ENCODE measurements at regions not wholly inside any gene's neighbourhood (a gene's known extent, or its start where the extent isn't known, plus 50 kb on each side); places are given as distances from the start of the nearest gene placed in this dataset.

DNA sequence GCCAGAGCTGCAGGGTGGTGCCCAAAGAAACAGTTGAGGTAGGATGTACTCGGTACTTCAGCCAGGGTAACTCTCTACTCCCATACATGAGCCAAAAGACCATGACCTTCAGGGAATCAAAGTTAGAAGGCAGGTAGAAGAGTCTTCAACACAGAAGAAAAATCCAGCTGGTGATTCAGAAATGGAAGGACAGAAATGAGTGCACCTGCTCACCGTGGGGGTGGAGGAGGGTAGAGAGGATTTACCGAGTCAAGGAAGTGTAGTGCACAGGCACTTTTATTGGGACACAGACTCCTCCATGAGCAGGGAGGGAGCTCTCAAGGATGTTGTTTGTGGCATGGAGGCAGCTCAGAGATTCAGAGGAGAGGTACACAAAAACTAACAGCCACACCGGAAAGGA is 330.3 kb upstream of the PRDM1 start:
- no peak for TF ChIP-seq POLR2A (IDR thresholded peaks at IDR 0.05)
- TF ChIP-seq, protein P1, sequence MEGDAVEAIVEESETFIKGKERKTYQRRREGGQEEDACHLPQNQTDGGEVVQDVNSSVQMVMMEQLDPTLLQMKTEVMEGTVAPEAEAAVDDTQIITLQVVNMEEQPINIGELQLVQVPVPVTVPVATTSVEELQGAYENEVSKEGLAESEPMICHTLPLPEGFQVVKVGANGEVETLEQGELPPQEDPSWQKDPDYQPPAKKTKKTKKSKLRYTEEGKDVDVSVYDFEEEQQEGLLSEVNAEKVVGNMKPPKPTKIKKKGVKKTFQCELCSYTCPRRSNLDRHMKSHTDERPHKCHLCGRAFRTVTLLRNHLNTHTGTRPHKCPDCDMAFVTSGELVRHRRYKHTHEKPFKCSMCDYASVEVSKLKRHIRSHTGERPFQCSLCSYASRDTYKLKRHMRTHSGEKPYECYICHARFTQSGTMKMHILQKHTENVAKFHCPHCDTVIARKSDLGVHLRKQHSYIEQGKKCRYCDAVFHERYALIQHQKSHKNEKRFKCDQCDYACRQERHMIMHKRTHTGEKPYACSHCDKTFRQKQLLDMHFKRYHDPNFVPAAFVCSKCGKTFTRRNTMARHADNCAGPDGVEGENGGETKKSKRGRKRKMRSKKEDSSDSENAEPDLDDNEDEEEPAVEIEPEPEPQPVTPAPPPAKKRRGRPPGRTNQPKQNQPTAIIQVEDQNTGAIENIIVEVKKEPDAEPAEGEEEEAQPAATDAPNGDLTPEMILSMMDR (IDR thresholded peaks at IDR 0.05) = no peak
- intact Hi-C loops (cut with DNase I; ENCODE audit: low total_unique reads) = no loop called here
- 94 to 96% methylated on average over 4 of the region's 4 CpGs for WGBS, 2 donors
- H3K27me3 ChIP-seq = no peaks in the 10 kb centered on the region
- H3K4me1 ChIP-seq = peaks cover 5% of the 10 kb centered on the region
- H3K36me3 ChIP-seq (ENCODE audit: low read depth, missing control alignments) = no peaks in the 10 kb centered on the region
- H3K27ac ChIP-seq = no peak overlapping the region
- H3K4me3 ChIP-seq = no peak overlapping the region
- no peak for DNase-seq
- no peaks in the 10 kb centered on the region for H3K9me3 ChIP-seq

DNA sequence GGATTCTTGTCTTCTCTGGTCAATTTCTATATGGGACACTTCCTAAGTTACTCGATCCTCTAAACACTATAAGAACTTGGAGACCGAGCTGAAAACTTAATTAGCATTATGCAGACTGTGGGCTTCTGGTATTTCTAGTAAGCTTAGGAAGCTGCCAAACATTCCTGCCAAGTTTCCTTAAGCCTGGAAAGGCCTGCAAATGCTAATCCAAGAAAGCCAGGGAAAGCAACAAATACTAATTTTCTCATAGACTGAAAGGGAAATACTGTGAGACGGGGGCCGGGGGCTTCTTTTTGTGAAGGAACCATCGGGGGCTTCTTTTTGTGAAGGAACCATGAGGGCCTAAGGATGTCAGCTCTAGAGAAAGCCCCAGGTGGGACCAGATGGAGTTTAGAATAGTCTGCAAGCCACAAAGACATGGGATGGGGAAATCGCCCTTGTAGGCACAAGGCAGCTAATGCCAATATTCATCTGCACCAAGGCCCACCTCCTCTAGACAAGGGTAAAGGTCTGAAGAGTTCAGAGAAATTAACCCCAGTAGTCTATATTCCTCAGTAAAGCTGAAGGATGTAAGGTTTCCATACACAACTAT is 332.4 kb upstream of the PRDM1 start:
- DNase-seq = no peak
- TF ChIP-seq, protein P1 (IDR thresholded peaks at IDR 0.05) = no peak
- TF ChIP-seq POLR2A (IDR thresholded peaks at IDR 0.05) = no peak
- Histone ChIP-seq H3K4me3 (no peak overlapping the region), H3K27ac (no peak overlapping the region), H3K27me3 (no peaks in the 10 kb centered on the region), H3K36me3 (ENCODE audit: low read depth, missing control alignments) (no peaks in the 10 kb centered on the region), H3K9me3 (no peaks in the 10 kb centered on the region), H3K4me1 (no peaks in the 10 kb centered on the region)
- WGBS, 2 donors = 47 to 52% methylated on average over 6 of the region's 6 CpGs
- intact Hi-C loops (cut with DNase I; ENCODE audit: low total_unique reads) = no loop called here

DNA sequence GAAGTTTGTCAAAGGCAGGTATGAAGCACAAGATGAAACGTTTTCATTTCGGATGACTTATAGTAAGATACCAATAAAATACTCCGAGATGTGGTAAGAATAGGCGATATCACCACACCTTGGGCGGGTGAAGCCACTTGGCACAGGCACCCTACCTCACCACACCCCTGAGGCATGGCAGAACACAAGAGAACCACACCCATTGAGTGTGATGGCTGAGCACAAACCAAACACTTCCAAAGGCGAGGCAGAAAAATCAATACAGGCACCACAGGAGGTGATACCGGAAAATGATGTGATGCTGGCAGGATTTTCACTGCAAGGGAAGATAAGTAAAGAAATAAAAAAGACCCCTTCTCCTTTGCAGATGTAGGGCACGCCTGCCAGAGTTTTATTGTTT is 332.9 kb upstream of the PRDM1 start:
- Histone ChIP-seq H3K27ac (no peak overlapping the region), H3K36me3 (ENCODE audit: low read depth, missing control alignments) (no peaks in the 10 kb centered on the region), H3K4me1 (no peaks in the 10 kb centered on the region), H3K9me3 (no peaks in the 10 kb centered on the region), H3K4me3 (no peak overlapping the region), H3K27me3 (no peaks in the 10 kb centered on the region)
- TF ChIP-seq POLR2A (IDR thresholded peaks at IDR 0.05) = no peak
- TF ChIP-seq, protein P1 (IDR thresholded peaks at IDR 0.05) = no peak
- intact Hi-C loops (cut with DNase I; ENCODE audit: low total_unique reads) = no loop called here
- DNase-seq = no peak
- 75 to 93% methylated on average over 8 of the region's 8 CpGs for WGBS, 2 donors

DNA sequence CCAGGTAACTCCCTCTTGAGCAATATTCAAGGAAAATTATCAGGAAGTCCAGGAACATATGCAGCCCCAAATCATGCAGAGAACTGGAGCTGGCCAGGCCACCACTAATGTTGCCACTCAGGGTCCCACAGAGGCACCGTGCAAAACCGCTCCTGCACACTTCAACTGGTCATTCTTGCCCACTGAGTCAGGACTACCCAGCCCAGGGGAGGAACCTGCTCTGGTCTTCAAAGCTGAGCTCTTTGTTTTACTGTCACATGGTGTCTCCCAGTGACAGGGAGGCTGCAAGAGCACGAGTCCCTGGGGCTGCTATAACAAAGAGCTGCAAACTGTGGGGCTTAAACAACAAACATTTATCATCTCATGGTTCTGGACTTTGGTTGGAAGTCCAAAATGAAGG is 336.0 kb upstream of the PRDM1 start:
- Histone ChIP-seq H3K27ac (no peak overlapping the region), H3K27me3 (no peaks in the 10 kb centered on the region), H3K36me3 (ENCODE audit: low read depth, missing control alignments) (no peaks in the 10 kb centered on the region), H3K4me1 (no peaks in the 10 kb centered on the region), H3K9me3 (no peaks in the 10 kb centered on the region), H3K4me3 (no peak overlapping the region)
- no peak for DNase-seq
- intact Hi-C loops (cut with DNase I; ENCODE audit: low total_unique reads) = no loop called here
- 93 to 100% methylated on average over 3 of the region's 3 CpGs for WGBS, 2 donors
- TF ChIP-seq, protein P1 (IDR thresholded peaks at IDR 0.05) = no peak
- TF ChIP-seq POLR2A (IDR thresholded peaks at IDR 0.05) = no peak

DNA sequence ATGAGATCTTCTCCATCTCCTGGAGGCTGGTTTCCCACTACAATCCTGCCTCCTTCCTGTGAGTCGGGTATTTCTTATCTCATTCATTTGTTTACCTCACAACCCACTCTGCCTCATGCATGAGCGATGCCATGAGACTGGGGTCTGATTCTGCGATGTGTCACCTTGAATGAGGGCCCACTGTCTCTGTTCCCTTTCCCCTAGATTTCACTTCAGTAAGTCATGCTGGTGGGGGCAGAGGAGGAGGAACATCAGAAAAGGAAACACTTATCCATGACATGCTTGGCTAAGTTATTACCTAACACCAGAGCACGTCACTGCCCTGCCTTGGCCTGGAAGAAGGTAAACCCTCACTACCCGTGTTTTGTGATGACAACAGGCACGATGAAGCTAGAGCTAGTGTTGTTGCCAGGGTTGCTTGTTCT is 337.4 kb upstream of the PRDM1 start:
- intact Hi-C loops (cut with DNase I; ENCODE audit: low total_unique reads) = no loop called here
- Histone ChIP-seq H3K36me3 (ENCODE audit: low read depth, missing control alignments) (no peaks in the 10 kb centered on the region), H3K4me1 (no peaks in the 10 kb centered on the region), H3K9me3 (no peaks in the 10 kb centered on the region), H3K27ac (no peak overlapping the region), H3K4me3 (no peak overlapping the region), H3K27me3 (no peaks in the 10 kb centered on the region)
- TF ChIP-seq, protein P1 (IDR thresholded peaks at IDR 0.05) = no peak
- no peak for TF ChIP-seq POLR2A (IDR thresholded peaks at IDR 0.05)
- no peak for DNase-seq
- WGBS, 2 donors = 77 to 84% methylated on average over 6 of the region's 6 CpGs

Measured in testis (tissue), 2 donors.